Cardiac fibroblast (primary cell): ENCODE measurements at regions not wholly inside any gene's neighbourhood (a gene's known extent, or its start where the extent isn't known, plus 50 kb on each side); places are given as distances from the start of the nearest gene placed in this dataset.
A peak's percentile ranks its signal among the peaks of the same experiment; 100 is the strongest.

Source experiments
- DNase-seq, 2 donors: peaks; one replicate each; pipeline versions ENCODE4 v3.0.0 to v3.0.0-alpha.2; 2010; ENCODE audit warnings: low read depth in 2 of 2
- H3K4me3 ChIP-seq, 2 donors: replicated peaks in 1 of 2; 1 replicate in 1 of 2; 2 replicates in 1 of 2; pipeline ENCODE4 v1.5.1; 2011; ENCODE audit warnings: low read depth in 2 of 2, low read length in 2 of 2, mild to moderate bottlenecking in 2 of 2, moderate library complexity in 1 of 2
- CTCF ChIP-seq: IDR thresholded peaks from one replicate; pipeline ENCODE4 v1.5.1; 2011; ENCODE audit warnings: low read depth, mild to moderate bottlenecking, low read length, inconsistent platforms

GRCh38 chr11:42249956-42250355, 790.5 kb upstream of the LRRC4C start:
- no peak overlapping the region for H3K4me3 ChIP-seq
- TF ChIP-seq CTCF = no peak
- DNase-seq = peak; percentile 48 to 63

GRCh38 chr11:42251984-42252383, 792.5 kb upstream of the LRRC4C start:
- no peak overlapping the region for H3K4me3 ChIP-seq
- no peak for DNase-seq
- TF ChIP-seq CTCF = no peak

- no peak overlapping the region for H3K4me3 ChIP-seq
- no peak for DNase-seq
- no peak for TF ChIP-seq CTCF
Measured at GRCh38 chr11:42253156-42253555, 793.7 kb upstream of the LRRC4C start.

- TF ChIP-seq CTCF = no peak
- H3K4me3 ChIP-seq = no peak overlapping the region
- DNase-seq = no peak
Measured at GRCh38 chr11:42255906-42256305, 796.5 kb upstream of the LRRC4C start.

- DNase-seq = no peak
- H3K4me3 ChIP-seq = no peak overlapping the region
- no peak for TF ChIP-seq CTCF
Measured at GRCh38 chr11:42257534-42257933, 798.1 kb upstream of the LRRC4C start.

- no peak for TF ChIP-seq CTCF
- DNase-seq = no peak
- H3K4me3 ChIP-seq = no peak overlapping the region
Measured at GRCh38 chr11:42265072-42265471, 805.6 kb upstream of the LRRC4C start.

- peak; percentile 16 to 23 for DNase-seq
- H3K4me3 ChIP-seq = no peak overlapping the region
- TF ChIP-seq CTCF = no peak
Measured at GRCh38 chr11:42271306-42271705, 811.9 kb upstream of the LRRC4C start.
